IMR-90 (cell line): ENCODE measurements at regions not wholly inside any gene's neighbourhood (a gene's known extent, or its start where the extent isn't known, plus 50 kb on each side); places are given as distances from the start of the nearest gene placed in this dataset.
A peak's percentile ranks its signal among the peaks of the same experiment; 100 is the strongest.

Experiments
- ATAC-seq: fragments of 200-7000 bp; cut with Tn5 transposase; 2 replicates; pipeline ENCODE4 v1.9.1; 2020; ENCODE audit warnings: low read depth, mild to moderate bottlenecking, moderate library complexity
- BruUV-seq: library from RNA; stranded (reverse); fragments of 400-500 nt; replicated peaks from 2 replicates; lab custom pipeline; 2021; lab: Mats Ljungman, UMichigan
- CTCF ChIA-PET: fragments of 300-600 bp; formaldehyde crosslinking; extraction: SDS; loops from one replicate; lab custom pipeline; 2021; ENCODE audit warnings: antibody characterized with exemption; lab: Yijun Ruan, JAX
- POLR2A ChIA-PET: fragments of 300-600 bp; sonication (Branson Sonifier 250); formaldehyde crosslinking; loops from one replicate; lab custom pipeline; 2022; ENCODE audit warnings: antibody characterized with exemption; ENCODE audit not compliant: unreplicated experiment; lab: Charles Lee
- DNase-seq: peaks from one replicate; pipeline ENCODE4 v3.0.0; 2013
- H2AFZ ChIP-seq: replicated peaks from 2 replicates; pipeline ENCODE3; 2013; ENCODE audit warnings: low read length, mild to moderate bottlenecking; ENCODE audit not compliant: poor library complexity
- H2AK5ac ChIP-seq: 2 replicates; pipeline ENCODE4 v1.6.1; 2013; ENCODE audit warnings: low read depth, low read length, inconsistent platforms
- H2AK9ac ChIP-seq: replicated peaks from 2 replicates; pipeline ENCODE3; 2013; ENCODE audit warnings: mild to moderate bottlenecking, low read depth, low read length, moderate library complexity; ENCODE audit not compliant: poor library complexity
- H2BK120ac ChIP-seq: 2 replicates; pipeline ENCODE4 v1.6.1; 2013; ENCODE audit warnings: low read depth, low read length, inconsistent platforms
- H2BK15ac ChIP-seq: 3 replicates; pipeline ENCODE4 v1.6.1; 2013; ENCODE audit warnings: low read depth, low read length, inconsistent platforms
- H2BK20ac ChIP-seq: 2 replicates; pipeline ENCODE4 v1.6.1; 2013; ENCODE audit warnings: low read depth, mild to moderate bottlenecking, inconsistent platforms, low read length, moderate library complexity
- H2BK5ac ChIP-seq: 2 replicates; pipeline ENCODE4 v1.6.1; 2013; ENCODE audit warnings: mild to moderate bottlenecking, low read depth, low read length, inconsistent platforms; ENCODE audit not compliant: poor library complexity, severe bottlenecking
- H3K14ac ChIP-seq: replicated peaks from 2 replicates; pipeline ENCODE4 v1.6.1; 2013; ENCODE audit warnings: low read depth, low read length, inconsistent platforms
- H3K18ac ChIP-seq: 2 replicates; pipeline ENCODE4 v1.6.1; 2013; ENCODE audit warnings: low read depth, low read length, control low read depth
- H3K23ac ChIP-seq: 2 replicates; pipeline ENCODE4 v1.6.1; 2013; ENCODE audit warnings: low read depth, low read length, inconsistent platforms
- H3K27ac ChIP-seq: 2 replicates; pipeline ENCODE4 v1.5.1; 2013; ENCODE audit warnings: mild to moderate bottlenecking, control low read depth, low read length; ENCODE audit not compliant: insufficient read depth
- H3K27me3 ChIP-seq: 2 replicates; pipeline ENCODE4 v1.6.1; 2013; ENCODE audit warnings: low read length; ENCODE audit not compliant: control insufficient read depth, insufficient read depth
- H3K36me3 ChIP-seq: 2 replicates; pipeline ENCODE4 v1.6.1; 2013; ENCODE audit warnings: low read length, mixed read lengths; ENCODE audit not compliant: control insufficient read depth, insufficient read depth
- H3K4ac ChIP-seq: 2 replicates; pipeline ENCODE4 v1.6.1; 2013; ENCODE audit warnings: low read depth, low read length, inconsistent platforms
- H3K4me1 ChIP-seq: 2 replicates; pipeline ENCODE4 v1.6.1; 2013; ENCODE audit warnings: low read length, mixed read lengths; ENCODE audit not compliant: control insufficient read depth, insufficient read depth
- H3K4me2 ChIP-seq: 2 replicates; pipeline ENCODE4 v1.6.1; 2013; ENCODE audit warnings: low read depth, mild to moderate bottlenecking, control low read depth, low read length, moderate library complexity
- H3K4me3 ChIP-seq: 2 replicates; pipeline ENCODE4 v1.5.1; 2013; ENCODE audit warnings: low read depth, mild to moderate bottlenecking, control low read depth, low read length, moderate library complexity; ENCODE audit not compliant: insufficient read depth
- H3K56ac ChIP-seq: 2 replicates; pipeline ENCODE4 v1.6.1; 2013; ENCODE audit warnings: low read length, inconsistent platforms; ENCODE audit not compliant: insufficient read depth; ENCODE audit errors: extremely low read depth
- H3K79me1 ChIP-seq, 2 experiments: 2 replicates each; pipeline ENCODE4 v1.6.1; 2013; ENCODE audit warnings: low read length in 2 of 2, inconsistent platforms in 1 of 2, low read depth in 1 of 2
- H3K9ac ChIP-seq: 2 replicates; pipeline ENCODE4 v1.6.1; 2013; ENCODE audit warnings: low read depth, low read length, control low read depth
- H3K9me1 ChIP-seq: 2 replicates; pipeline ENCODE4 v1.6.1; 2013; ENCODE audit warnings: low read length, inconsistent platforms; ENCODE audit not compliant: insufficient read depth
- H3K9me3 ChIP-seq: 2 replicates; pipeline ENCODE4 v1.6.1; 2013; ENCODE audit warnings: low read length; ENCODE audit not compliant: control insufficient read depth, insufficient read depth
- H4K20me1 ChIP-seq: 2 replicates; pipeline ENCODE4 v1.6.1; 2013; ENCODE audit warnings: low read length, inconsistent platforms; ENCODE audit not compliant: insufficient read depth
- H4K5ac ChIP-seq: 2 replicates; pipeline ENCODE4 v1.6.1; 2013; ENCODE audit warnings: mild to moderate bottlenecking, low read depth, low read length, control low read depth
- H4K8ac ChIP-seq, 2 experiments: 2 replicates each; pipeline ENCODE4 v1.6.1; 2013; ENCODE audit warnings: low read depth in 2 of 2, low read length in 2 of 2, control low read depth in 1 of 2, inconsistent platforms in 1 of 2
- H4K91ac ChIP-seq: 2 replicates; pipeline ENCODE4 v1.6.1; 2013; ENCODE audit warnings: low read depth, low read length, inconsistent platforms; ENCODE audit not compliant: insufficient read depth
- BHLHE40 ChIP-seq: fragments of 150-350 bp; IDR thresholded peaks from 2 replicates; pipeline ENCODE4 v1.6.1; 2016; ENCODE audit warnings: mild to moderate bottlenecking, low read depth, low read length
- CEBPB ChIP-seq: IDR thresholded peaks from 2 replicates; pipeline ENCODE4 v1.6.1; 2012; ENCODE audit warnings: low read depth, low read length, improper control_type of control experiment
- CHD1 ChIP-seq: IDR thresholded peaks from 2 replicates; pipeline ENCODE4 v1.6.1; 2012; ENCODE audit warnings: low read depth, low read length, improper control_type of control experiment
- FOS ChIP-seq: fragments of 150-350 bp; IDR thresholded peaks from 2 replicates; pipeline ENCODE4 v1.6.1; 2016; ENCODE audit warnings: low read depth, low read length
- MAFK ChIP-seq: IDR thresholded peaks from 2 replicates; pipeline ENCODE4 v1.6.1; 2012; ENCODE audit warnings: low read depth, low read length, improper control_type of control experiment
- MAZ ChIP-seq: IDR thresholded peaks from 2 replicates; pipeline ENCODE4 v1.6.1; 2012; ENCODE audit warnings: low read depth, mild to moderate bottlenecking, low read length, improper control_type of control experiment, moderate library complexity, borderline replicate concordance
- MXI1 ChIP-seq: IDR thresholded peaks from 2 replicates; pipeline ENCODE4 v1.6.1; 2012; ENCODE audit warnings: low read depth, mild to moderate bottlenecking, low read length, moderate library complexity, borderline replicate concordance
- NFE2L2 ChIP-seq: fragments of 150-350 bp; IDR thresholded peaks from 2 replicates; pipeline ENCODE4 v1.6.1; 2016; ENCODE audit warnings: low read depth, mild to moderate bottlenecking, low read length
- POLR2A ChIP-seq: IDR thresholded peaks from 2 replicates; pipeline ENCODE4 v1.6.1; 2012; ENCODE audit warnings: mild to moderate bottlenecking, low read depth, low read length
- RAD21 ChIP-seq: IDR thresholded peaks from 2 replicates; pipeline ENCODE4 v1.6.1; 2012; ENCODE audit warnings: low read length, improper control_type of control experiment
- RCOR1 ChIP-seq: IDR thresholded peaks from 2 replicates; pipeline ENCODE4 v1.6.1; 2012; ENCODE audit warnings: mild to moderate bottlenecking, low read length, improper control_type of control experiment; ENCODE audit not compliant: insufficient replicate concordance
- RFX5 ChIP-seq: IDR thresholded peaks from 2 replicates; pipeline ENCODE4 v1.8.0; 2012; ENCODE audit warnings: low read depth, mild to moderate bottlenecking, low read length, moderate library complexity
- SMC3 ChIP-seq: fragments of 150-350 bp; IDR thresholded peaks from 2 replicates; pipeline ENCODE4 v1.6.1; 2016; ENCODE audit warnings: low read depth, mild to moderate bottlenecking, antibody characterized with exemption, low read length, moderate library complexity
- WGBS, 2 experiments: methylation state at CpG; one replicate each; pipeline versions ENCODE4 v1.1.5 to v1.1.7; 2013; ENCODE audit warnings: missing lambda C conversion rate in 2 of 2; ENCODE audit not compliant: insufficient read length in 1 of 2; ENCODE audit errors: extremely low coverage in 2 of 2; 5-methylcytosine and 5-hydroxymethylcytosine counted together
- dilution Hi-C: fragments of 300-500 bp; cut with HindIII; formaldehyde crosslinking; loops from one replicate; pipeline ENCODE4 v1.14.3; 2018; ENCODE audit warnings: low sequenced_read_pairs; ENCODE audit not compliant: unreplicated experiment
- in situ Hi-C: fragments of 300-500 bp; cut with MboI; formaldehyde crosslinking; loops from 3 replicates; pipeline ENCODE4 v1.14.3; 2019; ENCODE audit warnings: low sequenced_read_pairs, inconsistent platforms, mixed read lengths
- intact Hi-C: fragments of 100-400 bp; cut with micrococcal nuclease; formaldehyde crosslinking; loops from 2 replicates; pipeline ENCODE4 v1.10.0; 2022
- TF ChIP-seq, protein P1 (sequence below): conservative IDR thresholded peaks from 2 replicates; pipeline ENCODE4 v1.5.1; 2012; ENCODE audit warnings: mild to moderate bottlenecking, low read depth, low read length, improper control_type of control experiment
- TF ChIP-seq, protein P2 (sequence below): fragments of 150-350 bp; IDR thresholded peaks from 2 replicates; pipeline ENCODE4 v1.6.1; 2016; ENCODE audit warnings: low read depth, mild to moderate bottlenecking, low read length, moderate library complexity, borderline replicate concordance
- TF ChIP-seq, protein P3 (sequence below): fragments of 150-350 bp; IDR thresholded peaks from 2 replicates; pipeline ENCODE4 v1.6.1; 2017; ENCODE audit warnings: mild to moderate bottlenecking, antibody characterized with exemption, low read length, low read depth

DNA sequence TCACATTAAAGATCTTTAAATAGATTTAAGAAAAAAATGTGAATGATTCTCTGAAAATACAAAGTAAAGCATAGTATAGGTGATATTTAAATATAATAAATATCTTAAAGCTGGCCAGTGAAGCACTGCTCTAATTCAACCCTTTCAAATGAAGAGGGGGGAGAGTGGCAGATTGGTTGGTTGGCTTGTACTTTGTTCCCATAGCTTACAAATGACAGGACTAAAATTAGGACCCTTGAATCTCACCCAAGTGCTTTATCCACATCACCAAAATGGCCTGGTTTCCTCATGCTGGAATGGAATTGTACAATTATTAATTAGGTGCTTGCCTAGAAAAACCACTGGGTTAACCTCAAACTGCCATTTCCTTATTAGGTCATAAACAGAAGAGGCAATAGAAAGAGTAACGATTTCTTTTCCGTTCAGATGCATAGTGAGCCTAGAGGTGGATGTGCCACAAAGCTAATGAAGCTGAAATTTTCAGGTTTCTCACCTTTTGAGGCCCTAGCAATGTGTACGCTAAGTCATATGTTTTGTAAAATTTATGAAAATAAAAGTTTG, 354.5 kb upstream of the CDH6 start:
- in situ Hi-C loops (no loop called here), intact Hi-C loops (no loop called here), dilution Hi-C loops (no loop called here)
- Histone ChIP-seq H3K9me1 (no peaks in the 10 kb centered on the region), H3K27me3 (no peaks in the 10 kb centered on the region), H3K27ac (no peak overlapping the region), H2AFZ (no peak overlapping the region), H3K9ac (no peak overlapping the region), H3K36me3 (no peaks in the 10 kb centered on the region), H3K4me3 (no peak overlapping the region), H3K9me3 (no peaks in the 10 kb centered on the region), H4K20me1 (no peaks in the 10 kb centered on the region), H2AK5ac (no peak overlapping the region), H3K4ac (no peak overlapping the region), H4K5ac (no peak overlapping the region), H3K79me1 (no peaks in the 10 kb centered on the region), H3K4me2 (no peak overlapping the region), H3K18ac (no peak overlapping the region), H2BK15ac (no peak overlapping the region), H3K4me1 (0 out of 2 replicates have a peak, but pooled peaks cover 2% of the 10 kb centered on the region), H2AK9ac (no peak overlapping the region), H3K56ac (no peak overlapping the region), H4K91ac (no peak overlapping the region), H2BK5ac (no peak overlapping the region), H3K23ac (no peak overlapping the region), H4K8ac (no peak overlapping the region), H3K14ac (no peak overlapping the region), H2BK120ac (no peak overlapping the region), H2BK20ac (no peak overlapping the region)
- WGBS, 2 experiments = 20% methylated on average over 2 of the region's 3 CpGs; no CpG with 5 or more reads in 1 of the 2 experiments
- no TSS peak for BruUV-seq
- POLR2A ChIA-PET = no interaction called here
- ATAC-seq (no peak), DNase-seq (peak; percentile 16)
- TF ChIP-seq, protein P1, sequence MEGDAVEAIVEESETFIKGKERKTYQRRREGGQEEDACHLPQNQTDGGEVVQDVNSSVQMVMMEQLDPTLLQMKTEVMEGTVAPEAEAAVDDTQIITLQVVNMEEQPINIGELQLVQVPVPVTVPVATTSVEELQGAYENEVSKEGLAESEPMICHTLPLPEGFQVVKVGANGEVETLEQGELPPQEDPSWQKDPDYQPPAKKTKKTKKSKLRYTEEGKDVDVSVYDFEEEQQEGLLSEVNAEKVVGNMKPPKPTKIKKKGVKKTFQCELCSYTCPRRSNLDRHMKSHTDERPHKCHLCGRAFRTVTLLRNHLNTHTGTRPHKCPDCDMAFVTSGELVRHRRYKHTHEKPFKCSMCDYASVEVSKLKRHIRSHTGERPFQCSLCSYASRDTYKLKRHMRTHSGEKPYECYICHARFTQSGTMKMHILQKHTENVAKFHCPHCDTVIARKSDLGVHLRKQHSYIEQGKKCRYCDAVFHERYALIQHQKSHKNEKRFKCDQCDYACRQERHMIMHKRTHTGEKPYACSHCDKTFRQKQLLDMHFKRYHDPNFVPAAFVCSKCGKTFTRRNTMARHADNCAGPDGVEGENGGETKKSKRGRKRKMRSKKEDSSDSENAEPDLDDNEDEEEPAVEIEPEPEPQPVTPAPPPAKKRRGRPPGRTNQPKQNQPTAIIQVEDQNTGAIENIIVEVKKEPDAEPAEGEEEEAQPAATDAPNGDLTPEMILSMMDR = no peak
- TF ChIP-seq BHLHE40 (no peak), CEBPB (no peak), CHD1 (no peak), MXI1 (no peak), POLR2A (no peak), RAD21 (no peak), FOS (no peak), MAZ (no peak), RFX5 (no peak), RCOR1 (no peak), SMC3 (no peak), MAFK (no peak), NFE2L2 (no peak)
- TF ChIP-seq, protein P2, sequence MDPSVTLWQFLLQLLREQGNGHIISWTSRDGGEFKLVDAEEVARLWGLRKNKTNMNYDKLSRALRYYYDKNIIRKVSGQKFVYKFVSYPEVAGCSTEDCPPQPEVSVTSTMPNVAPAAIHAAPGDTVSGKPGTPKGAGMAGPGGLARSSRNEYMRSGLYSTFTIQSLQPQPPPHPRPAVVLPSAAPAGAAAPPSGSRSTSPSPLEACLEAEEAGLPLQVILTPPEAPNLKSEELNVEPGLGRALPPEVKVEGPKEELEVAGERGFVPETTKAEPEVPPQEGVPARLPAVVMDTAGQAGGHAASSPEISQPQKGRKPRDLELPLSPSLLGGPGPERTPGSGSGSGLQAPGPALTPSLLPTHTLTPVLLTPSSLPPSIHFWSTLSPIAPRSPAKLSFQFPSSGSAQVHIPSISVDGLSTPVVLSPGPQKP = no peak
- TF ChIP-seq, protein P3, sequence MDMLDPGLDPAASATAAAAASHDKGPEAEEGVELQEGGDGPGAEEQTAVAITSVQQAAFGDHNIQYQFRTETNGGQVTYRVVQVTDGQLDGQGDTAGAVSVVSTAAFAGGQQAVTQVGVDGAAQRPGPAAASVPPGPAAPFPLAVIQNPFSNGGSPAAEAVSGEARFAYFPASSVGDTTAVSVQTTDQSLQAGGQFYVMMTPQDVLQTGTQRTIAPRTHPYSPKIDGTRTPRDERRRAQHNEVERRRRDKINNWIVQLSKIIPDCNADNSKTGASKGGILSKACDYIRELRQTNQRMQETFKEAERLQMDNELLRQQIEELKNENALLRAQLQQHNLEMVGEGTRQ = no peak
- CTCF ChIA-PET = interaction anchor here (2.0 kb wide), 1 partner anchor 12 kb away, joined by 4 read pairs; no protein-coding TSS in a partner anchor
